ENCODE measurements at regions not wholly inside any gene's neighbourhood (a gene's known extent, or its start where the extent isn't known, plus 50 kb on each side); places are given as distances from the start of the nearest gene placed in this dataset.

- no peak for DNase-seq (ENCODE audit: low read depth in 2 of 2)
Measured at GRCh38 chr17:79539944-79540705, 70.7 kb downstream of the RBFOX3 start.

DNA sequence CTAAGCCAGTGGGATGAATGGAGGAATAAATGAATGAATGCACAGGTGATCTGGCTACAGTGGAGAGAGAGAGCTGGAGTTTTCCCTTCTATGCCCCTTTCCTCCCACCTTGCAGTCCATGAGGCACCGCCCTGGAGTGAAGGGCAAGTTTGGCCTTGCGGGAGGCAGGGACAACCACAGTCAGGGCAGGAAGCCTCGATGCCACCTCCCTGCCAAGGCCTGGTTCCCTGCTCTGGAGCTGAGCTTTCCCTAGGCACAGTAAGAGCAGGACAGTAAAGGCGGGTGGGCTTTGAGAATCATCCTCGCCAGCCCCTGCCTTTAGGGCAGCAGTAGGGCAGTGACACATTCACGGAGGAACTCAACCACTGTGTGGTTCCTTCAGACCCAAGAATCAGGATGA is 72.6 kb downstream of the RBFOX3 start:
- no peak for DNase-seq (ENCODE audit: low read depth in 2 of 2)

DNA sequence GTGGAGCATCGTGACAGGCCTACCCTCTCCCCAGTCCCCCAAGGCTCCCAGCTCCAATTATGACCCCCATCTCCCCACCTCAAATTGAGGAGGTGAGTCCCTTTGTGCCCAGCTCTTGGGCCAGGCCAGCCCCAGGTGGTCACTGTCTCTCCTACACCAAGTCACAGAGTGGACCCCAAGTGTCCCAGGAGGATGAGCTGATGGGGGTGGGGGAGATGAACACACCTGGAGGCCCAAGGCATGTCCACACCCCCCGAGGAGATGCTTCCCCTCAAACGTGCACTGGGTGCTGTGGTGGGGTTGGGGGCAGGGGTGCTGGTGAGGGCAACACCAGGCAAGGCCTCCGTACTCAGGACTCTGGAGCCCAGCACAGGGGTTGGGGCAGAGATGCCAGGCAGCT is 73.2 kb downstream of the RBFOX3 start:
- no peak for DNase-seq (ENCODE audit: low read depth in 2 of 2)

GRCh38 chr17:79537061-79537460 is 73.8 kb downstream of the RBFOX3 start:
- no peak for DNase-seq (ENCODE audit: low read depth in 2 of 2)

DNA sequence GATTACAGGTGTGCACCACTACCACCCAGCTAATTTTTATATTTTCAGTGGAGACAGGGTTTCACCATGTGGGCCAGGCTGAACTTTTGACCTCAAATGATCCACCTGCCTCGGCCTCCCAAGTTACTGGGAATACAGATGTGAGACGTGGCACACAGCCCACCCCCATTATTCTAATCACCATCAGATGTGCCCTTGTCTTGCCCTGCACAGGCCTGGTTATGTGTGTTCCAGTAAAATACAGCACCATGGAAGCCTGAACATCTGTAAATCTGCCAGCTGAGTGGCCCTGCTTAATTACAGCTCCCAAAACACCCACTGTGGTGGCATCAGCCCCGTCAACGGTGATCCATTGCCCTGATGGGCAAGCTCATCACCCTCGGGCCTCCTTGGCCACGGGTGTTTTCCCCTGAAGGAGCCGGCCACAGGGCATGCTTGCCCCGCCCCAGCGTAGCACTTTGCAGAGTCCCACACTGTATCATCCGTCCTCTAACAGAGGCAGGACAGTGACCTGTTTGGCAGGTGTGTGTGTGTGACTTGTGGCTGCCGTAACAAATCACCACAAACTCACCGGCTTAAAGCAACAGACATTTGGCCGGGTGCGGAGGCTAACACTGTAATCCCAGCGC is 74.5 kb downstream of the RBFOX3 start:
- DNase-seq (ENCODE audit: low read depth in 2 of 2): no peak

- no peak for DNase-seq (ENCODE audit: low read depth in 2 of 2)
Measured at GRCh38 chr17:79535728-79536025, 75.2 kb downstream of the RBFOX3 start.

DNA sequence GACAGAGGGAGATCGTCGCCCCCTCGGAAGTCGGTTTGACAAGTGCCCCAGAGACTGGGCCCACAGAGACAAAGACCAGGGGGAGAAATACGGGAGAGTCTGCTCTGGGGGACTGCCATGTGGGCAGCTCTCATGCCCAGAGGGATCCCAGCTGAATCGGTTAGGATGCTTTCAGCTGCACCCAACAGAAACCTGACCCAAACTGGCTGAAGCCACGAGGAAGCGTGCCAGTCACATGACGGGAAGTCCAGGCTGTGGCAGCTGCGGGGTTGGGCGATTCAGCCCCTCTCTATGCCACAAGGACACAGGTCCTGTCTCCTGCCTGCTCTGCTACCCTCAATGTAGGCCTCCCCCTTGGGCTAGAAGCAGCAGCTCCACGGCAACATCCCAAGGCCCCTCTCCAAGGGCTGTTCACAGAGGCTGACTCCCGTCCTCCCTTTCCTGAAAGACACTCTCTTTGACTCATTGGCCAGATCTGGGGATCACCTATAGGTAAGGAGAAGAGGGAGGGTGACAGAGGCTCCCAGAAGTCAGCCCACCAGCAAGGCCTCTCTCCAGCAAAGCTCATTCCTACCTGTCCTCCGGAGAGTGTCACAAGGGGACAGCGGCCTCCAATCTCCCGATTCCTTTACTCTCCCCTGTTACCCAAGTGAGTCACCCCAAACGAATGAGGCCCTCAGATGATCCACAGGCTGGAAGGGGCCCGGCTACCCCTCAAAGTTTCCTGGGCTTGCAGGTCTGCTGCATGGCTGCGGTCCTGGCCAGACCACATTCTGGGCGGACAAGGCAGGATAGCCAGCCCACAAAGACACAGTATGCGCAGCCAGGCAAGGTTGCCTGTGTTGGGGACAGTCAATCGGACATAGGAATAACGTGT is 75.8 kb downstream of the RBFOX3 start:
- DNase-seq (ENCODE audit: low read depth in 2 of 2): no peak

DNA sequence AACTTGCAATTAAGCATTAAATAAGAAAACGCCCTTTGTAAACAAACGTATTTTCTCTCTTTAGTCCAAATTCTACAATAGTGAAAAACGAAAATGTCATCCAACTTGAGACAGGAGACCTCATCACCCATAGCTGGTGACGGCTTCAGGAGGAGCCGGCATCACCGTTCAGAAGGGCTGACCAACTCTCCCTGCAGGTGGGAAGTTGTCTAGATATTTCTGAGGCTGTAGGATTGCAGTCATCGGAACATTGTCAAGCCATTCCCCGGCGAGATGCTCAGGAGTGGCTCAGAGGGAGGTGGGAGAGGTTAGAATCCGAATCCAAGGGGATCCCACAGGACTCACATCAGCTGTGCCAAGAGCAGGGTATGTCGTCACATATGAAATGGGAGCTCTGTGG is 76.7 kb downstream of the RBFOX3 start:
- no peak for DNase-seq (ENCODE audit: low read depth in 2 of 2)

- DNase-seq (ENCODE audit: low read depth in 2 of 2): no peak
Measured at GRCh38 chr17:79533116-79533515, 77.7 kb downstream of the RBFOX3 start.

GRCh38 chr17:79532107-79532790 is 78.6 kb downstream of the RBFOX3 start:
- DNase-seq (ENCODE audit: low read depth in 2 of 2): no peak

DNA sequence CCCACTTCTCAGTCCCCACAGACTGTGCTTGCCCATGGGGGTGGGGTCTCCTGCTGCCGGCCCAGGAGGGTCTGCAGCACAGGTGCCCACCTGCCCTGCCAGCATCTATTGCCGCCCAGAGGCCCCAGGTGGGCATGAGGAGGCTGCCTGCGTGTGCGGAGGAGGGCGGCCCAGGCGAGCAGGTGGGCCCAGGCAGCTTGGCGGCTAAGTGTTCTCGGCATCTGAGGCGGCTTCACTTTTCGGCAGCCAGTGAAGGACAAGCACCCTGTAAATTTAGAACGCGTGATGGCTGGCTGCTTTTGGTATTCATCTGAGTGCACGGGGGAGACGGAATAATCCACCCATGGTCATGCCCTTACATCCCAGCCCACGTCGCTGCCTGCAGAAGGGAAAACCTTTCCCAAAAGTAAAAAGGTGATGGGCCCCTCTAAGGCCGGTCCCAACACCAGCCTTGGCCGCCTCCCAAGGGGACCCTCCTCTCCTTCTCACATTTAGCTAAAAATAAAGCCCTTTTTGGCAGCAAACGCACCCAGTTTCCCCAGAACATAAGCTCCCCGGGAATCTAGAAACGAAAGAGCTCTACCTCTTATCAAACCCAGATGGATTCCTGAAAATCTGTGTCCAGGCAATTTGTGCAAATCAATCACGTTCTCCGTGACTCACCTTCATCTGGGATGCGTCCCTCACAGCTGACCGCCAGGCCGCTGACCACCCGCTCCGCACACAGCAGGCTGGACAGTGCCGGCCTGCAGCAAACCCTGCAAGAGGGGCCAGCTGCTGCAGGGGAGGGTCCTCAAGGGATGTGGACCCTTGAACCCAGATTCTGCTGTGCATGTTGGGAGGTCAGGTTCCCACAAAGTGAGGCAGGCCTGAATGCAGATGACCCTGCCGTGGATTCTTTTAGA is 79.4 kb downstream of the RBFOX3 start:
- DNase-seq (ENCODE audit: low read depth in 2 of 2): no peak

GRCh38 chr17:79530361-79531105 is 80.3 kb downstream of the RBFOX3 start:
- no peak for DNase-seq (ENCODE audit: low read depth in 2 of 2)

- no peak for DNase-seq (ENCODE audit: low read depth in 2 of 2)
Measured at GRCh38 chr17:79529661-79530081, 81.2 kb downstream of the RBFOX3 start.

GRCh38 chr17:79528592-79529125 is 82.2 kb downstream of the RBFOX3 start:
- no peak for DNase-seq (ENCODE audit: low read depth in 2 of 2)

- no peak for DNase-seq (ENCODE audit: low read depth in 2 of 2)
Measured at GRCh38 chr17:79527306-79527705, 83.5 kb downstream of the RBFOX3 start.

DNA sequence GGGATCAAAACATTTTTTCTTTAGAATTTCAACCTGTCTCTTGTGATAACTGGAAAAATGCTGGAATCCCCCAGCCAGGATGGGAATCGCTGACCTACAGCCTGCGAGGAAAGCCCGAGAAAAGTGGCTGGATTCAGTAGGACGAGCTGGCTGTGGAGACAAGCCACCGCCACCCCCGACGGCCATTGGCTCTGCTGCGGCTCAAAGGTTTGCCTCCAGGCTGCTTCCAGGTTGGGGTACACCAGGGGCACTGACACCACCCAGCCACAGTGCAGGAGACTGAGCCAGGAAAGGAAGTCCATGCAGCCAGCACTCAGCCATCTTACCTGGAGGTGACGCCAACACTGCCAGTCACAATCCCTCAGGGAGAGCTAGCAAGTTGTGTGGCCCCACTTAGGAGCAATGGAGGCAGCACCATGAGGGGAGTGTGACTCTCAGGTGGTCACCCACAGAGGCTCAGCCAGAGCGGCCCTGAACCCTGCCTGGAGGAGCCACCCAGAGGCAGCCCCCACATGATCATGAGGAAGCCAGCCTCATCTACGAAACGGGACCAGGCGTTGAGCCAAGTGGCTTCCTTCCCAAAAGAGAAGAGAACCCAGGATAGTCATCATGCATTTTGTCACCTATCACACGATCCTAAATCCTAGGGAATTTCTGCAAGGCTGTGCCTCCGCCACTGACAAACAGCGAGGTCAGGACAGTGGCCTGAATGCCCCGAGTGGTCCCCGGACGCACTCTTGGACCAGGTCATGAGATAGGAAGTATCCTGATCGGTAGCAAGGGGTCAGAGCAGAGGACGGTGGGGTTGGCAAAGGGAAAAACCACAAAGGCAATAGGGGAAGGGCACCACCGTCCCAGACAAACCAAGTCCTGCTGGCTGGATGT is 84.8 kb downstream of the RBFOX3 start:
- DNase-seq (ENCODE audit: low read depth in 2 of 2): no peak

GRCh38 chr17:79524213-79525187 is 86.4 kb downstream of the RBFOX3 start:
- no peak for DNase-seq (ENCODE audit: low read depth in 2 of 2)

DNA sequence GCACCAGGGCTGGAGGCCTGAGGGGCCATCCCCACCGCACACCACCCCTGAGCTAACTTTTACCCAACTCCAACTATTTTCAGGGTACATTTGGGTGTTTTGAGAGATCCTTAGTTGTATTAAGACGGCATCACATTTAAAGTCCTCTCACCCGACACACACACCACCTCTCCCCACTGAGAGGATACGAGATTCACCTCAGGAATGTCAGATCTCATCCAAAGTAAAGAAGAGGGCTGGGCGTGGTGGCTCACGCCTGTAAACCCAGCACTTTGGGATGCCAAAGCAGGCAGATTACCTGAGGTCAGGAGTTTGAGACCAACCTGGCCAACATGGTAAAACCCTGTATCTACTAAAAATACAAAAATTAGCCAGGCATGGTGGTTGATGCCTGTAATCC is 88.4 kb downstream of the RBFOX3 start:
- DNase-seq (ENCODE audit: low read depth in 2 of 2): no peak
